SKM-1 (cell line): ENCODE measurements at regions not wholly inside any gene's neighbourhood (a gene's known extent, or its start where the extent isn't known, plus 50 kb on each side); places are given as distances from the start of the nearest gene placed in this dataset.

Experiments
- DNase-seq: peaks from one replicate; lab custom pipeline; 2025; ENCODE audit not compliant: unreplicated experiment; lab: John Stamatoyannopoulos, UW

DNA sequence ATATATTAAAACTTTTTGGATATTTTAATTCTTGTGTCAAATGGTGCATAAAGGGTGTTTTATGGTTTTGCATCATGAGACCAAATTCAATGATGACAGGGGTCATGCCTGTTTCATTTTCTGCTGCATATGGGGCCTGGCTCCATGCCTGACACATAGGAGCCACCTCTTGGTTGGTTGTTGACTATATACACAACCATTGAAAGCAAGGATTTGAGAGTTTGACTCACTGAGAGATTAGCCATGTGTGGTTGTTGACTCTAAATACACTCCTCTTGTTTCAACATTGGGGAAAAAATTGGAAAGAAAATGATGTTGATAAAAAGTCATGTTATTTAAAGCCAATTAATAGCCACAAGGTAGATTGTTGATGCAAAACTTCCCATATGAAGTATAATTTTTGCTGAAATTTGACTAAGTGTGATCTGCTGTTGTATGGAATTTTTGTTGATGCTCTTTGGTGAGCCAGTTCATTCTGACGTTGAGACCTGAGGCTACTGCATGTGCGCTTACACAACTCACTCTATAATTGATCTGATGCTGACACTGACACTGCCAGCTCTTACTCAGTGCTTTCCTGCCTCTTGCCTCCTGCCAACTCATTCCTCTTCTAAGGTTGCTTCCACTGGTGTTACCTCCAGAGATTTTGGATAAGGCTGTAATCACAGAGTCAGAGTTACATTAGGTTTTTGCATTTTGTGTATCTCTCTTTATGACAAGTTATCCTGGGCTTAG lies 446.2 kb upstream of the SLC14A2 start:
- no peak for DNase-seq

DNA sequence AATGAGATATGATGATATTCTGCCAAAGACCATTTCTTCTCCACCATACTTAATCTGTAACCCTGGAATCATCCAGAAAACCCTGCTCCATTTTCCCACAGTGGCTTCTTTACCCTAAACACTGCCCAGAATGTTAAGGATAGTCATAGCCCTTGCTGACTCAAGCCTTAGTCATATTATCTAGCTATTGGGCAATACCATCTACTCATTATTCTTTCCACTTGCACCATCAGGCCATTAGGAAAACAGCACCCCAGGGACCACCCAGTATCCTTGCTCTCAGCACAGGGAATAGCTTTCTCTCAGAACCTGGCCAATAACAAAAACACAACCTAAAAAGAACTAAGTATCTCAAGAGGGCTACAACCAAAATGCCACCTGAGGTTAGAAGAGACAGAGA lies 445.7 kb upstream of the SLC14A2 start:
- no peak for DNase-seq

DNA sequence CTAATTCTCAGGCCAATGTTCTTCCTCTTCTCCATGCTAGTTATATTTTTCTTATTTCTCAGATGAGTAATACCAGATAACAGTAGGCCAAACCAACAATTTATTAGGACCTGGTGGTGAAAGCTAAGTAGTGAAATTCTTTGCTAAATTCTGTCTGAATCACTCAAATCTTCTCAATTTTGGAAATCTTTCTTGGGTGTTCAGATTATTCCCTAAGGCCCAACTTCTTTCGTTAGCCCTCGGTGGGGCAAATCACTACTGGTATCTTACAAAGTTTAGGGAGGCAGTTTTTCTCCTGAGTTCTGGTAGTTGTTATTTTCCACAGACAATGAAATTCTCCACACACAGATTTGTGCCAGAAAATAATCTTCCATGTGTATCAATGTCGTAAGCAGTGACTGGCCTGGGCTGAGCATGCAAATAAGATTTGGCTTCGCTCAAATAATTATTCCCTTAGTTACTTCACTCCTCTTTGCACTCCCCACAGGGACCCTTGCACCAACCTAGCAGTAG lies 443.5 kb upstream of the SLC14A2 start:
- DNase-seq, result no peak

DNA sequence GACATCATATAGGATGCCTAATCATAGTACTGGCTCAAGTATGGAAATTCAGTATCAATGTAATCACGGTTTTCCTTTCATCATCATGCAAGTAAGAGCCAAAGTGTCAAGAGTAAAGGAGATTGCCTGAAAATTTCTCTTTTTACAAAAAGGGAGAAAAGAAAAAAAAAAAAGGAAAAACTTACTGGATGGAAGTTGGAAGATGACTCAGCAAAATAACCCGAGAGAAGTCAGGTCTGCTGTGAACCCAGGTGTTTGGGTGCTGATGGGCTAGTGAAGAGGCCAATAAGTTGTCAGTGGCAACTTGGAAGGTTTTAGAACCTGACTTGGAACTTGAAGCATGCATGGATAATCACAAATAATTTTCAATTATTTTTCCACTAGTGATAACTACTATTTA lies 441.9 kb upstream of the SLC14A2 start:
- DNase-seq, result no peak

DNA sequence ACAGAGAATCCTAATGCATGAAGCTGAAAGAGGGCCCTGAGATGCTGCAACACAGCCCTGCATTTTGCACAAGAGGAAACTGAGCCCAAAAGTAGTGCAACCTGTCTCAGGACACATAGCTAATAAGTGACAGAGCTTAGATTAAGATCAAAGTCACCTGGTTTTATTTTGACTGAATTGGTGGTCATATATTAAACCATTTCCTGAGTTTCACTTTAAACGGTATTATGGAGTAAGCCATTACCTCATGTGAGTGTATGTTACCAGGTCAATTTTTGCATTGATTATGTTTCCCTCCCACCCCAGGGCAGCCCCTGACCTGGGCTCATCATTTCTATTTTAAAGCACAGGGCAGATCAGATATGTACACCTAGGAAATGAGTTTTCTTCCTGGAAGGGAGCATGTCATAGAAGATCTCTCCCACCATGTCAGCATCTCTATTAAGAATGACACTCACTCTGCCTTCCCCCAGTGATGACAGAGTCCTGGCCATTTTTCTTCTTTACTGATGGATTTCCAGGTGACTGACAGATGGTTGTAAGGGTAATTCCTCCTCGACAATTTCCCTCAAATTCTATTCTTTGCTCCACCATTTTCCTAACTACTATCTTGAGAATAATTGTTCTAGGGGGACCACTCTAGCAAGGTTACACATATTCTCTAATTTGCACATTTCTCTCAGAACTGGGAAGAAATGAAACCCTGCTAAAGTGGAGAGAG lies 441.3 kb upstream of the SLC14A2 start:
- no peak for DNase-seq

DNA sequence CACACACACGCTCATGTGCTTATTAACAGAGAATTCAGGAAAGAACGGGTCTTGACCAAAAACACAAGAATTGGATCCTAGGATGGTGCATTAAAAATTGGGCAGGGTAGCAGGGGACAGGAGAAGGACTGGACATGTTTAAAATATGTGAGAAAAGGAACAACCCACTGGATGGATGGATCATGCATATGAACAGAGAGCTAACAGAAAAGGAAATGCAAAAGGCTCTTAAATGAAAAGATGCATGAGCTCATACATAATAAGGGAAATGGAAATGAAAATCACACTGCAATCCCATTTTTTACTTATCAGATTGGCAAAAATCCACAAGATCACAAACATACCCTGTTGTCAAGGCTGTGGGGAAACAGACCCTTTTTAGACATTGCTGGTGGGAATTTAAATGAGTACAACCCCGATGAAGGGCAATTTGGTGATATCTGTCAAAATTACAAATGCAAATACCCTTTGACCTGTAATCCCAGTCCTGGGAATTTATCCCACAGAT lies 440.6 kb upstream of the SLC14A2 start:
- no peak for DNase-seq

DNA sequence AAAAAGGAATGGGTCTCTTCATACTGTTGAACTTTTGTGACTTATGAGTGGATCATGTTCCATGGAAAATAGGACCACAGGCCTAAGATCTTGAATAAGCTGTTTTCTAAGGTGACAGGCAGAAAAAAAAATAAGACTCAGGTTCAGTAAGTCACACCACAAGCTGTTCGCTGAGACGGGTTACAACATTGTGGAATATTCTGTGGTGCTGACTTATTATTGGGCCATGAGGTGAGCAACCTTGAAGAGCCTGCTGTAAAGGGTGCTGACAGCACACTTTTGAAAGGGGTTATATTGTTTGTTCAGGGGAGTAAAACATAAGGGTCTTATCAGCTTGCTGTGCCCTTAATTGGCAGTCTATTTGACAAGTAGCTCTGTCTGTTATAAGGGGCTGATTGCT lies 439.8 kb upstream of the SLC14A2 start:
- DNase-seq, result no peak

DNA sequence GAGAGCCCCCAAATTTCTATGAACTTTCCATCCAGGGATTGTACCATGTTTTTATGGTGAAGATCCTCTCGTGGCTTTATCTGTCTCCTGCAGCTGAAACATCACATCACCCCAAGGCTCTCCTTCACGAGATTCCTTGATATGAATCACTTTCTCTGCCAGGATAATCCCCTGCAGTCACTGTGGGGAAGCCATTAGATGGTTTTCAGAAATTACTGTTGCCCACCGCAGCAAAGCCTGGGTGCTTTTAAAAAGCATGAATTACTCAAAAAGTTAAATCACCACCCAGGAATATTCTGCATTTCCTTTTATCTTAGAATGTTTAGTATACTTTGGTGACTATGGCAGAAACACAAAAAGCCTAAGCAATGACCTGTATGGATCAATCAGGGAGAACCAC lies 428.4 kb upstream of the SLC14A2 start:
- no peak for DNase-seq

DNA sequence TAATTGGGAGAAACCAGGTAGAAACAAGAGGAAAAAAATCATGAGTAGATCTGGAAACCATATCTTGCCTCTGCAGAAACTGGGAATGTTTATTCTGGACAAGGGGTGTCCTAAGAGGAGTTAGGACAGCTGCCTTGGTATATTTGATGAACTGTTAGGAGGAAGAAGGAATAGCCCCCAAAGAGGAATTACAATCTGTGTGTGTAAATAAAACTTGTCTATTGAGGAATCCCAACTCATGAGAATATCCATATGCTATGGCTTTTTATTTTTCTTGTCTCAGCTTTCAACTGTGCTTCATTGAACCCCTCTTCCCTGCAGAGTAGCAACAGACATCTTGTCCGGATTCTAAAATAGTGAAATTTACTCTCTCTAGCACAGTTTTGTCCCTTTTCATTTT lies 423.5 kb upstream of the SLC14A2 start:
- no peak for DNase-seq

DNA sequence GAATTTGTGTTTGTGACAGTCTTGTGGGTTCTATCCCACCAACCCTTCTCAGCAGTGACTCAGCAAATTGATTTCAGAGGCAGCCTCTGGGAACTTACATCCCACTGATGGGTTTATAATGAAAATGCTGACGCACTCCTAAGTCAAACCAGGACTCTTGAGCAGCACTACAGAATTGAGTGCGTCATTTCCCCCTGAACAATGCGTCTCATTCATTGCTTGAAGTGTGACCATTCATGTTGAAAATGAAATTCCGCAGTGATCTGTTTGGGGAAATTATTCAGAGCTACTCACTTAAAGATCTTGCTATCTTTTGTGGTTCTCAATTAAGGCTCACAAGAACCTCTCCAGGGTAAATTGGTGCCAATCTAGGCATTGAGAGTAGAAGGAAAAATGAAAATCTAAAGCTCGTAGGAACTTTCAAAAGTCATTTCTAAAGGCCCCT lies 417.7 kb upstream of the SLC14A2 start:
- DNase-seq, result no peak

DNA sequence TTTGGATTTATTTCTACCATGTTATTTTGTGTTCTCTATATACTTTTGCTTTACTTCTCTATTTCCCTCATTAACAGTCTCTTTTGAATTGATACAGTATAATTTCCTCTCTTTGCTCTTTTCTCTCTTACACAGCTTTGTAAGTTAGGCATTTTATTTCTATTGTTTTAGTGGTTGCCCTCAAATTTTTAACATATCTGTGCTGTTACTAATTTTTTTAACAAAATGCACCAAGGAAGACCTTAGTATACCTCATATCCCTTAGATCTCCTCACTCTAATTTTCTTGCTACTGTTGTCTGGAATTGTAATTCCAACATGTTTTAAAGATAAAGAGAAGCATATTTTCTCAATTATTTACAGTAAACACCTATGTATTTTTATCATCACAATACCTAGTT lies 416.8 kb upstream of the SLC14A2 start:
- no peak for DNase-seq

DNA sequence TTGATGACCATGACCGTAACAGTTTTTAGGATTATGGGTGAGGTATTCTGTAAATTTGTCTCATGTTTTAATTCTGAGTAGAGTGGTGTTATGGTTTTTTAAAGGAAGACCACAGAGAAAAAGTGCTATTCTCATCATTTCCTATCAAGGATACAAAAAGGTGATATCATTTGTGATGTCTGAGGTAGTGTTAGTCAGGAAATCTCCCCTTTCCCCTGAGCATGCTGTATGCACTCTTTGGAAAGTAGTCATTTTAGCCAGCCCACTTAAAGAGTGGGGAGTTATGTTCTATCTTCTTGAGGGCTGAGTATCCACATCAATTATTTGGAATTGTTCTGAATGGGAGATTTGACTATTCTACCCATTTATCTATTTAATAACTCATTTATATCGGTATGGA lies 414.2 kb upstream of the SLC14A2 start:
- no peak for DNase-seq

DNA sequence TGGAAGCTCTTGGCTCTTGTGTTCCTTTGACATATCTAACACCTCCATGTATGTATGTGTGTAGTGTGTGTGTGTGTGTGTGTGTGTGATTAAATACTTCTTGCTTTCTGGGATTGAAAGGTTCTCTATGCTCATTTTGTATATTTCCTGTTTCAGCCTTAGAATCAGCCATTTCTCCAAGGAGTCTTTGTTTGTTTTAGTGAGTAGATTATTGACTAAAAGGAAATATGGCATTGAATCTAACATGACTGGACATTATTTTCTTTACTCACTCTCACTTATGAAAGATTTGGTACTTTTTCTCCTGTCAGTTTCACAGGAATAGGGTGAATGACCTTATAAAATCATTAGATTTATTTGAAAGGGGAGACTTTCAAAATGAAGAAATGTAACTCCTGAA lies 413.8 kb upstream of the SLC14A2 start:
- no peak for DNase-seq

DNA sequence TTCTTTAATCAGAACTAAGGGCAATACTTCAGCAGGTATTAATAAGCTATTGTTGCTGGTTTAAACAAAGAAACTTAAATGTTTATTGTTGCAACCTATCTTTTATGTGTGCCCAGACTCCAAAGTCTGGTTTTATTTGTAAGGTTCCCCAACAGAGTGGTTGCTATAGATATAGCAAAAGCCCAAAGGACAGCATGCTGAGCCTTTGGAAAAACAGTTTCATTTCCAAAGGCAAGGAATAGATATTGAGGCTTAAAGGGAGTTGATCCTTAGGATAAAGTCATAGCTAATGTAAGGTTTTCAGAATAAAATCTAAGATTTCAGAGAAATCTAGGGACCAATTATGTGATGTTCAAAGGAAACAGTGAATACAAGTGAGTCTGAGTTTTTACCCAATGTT lies 413.2 kb upstream of the SLC14A2 start:
- no peak for DNase-seq

DNA sequence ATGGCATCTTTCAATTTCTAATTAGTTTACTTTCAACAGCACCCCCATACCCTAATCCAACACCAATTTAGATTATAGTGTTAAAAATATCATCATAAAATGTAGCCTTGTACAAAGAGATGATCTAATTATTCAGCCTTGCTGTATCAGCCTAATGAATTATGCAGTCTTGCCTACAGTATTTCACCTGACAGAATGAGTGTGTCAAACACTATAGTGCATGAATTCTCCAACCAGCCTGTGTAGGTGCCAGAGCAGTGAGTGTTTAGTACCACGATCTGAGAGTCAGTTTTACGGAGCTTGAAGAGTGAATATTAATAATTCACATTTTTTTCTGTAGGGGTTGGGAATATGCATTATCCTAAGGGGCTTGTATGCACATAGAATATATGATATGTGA lies 411.6 kb upstream of the SLC14A2 start:
- no peak for DNase-seq

DNA sequence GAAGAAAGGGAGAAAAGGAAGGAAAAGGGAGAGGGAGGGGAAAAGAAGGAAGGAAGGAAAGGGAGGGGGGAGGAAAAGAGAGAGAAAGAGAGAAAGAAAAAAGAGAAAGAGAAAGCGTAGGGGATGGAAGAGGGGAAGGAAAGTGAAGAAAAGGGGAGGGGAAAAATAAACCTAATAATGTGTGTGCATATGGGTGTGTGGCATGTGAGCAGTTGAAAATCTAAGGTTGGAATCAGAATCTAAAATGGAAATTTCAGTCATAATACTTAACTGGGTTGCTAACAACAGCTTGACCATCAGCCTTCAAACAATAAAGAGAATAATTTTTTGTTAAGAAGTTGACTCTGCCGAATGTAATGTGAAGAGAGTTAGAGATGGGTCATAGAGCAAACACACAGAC lies 407.9 kb upstream of the SLC14A2 start:
- DNase-seq, result no peak

DNA sequence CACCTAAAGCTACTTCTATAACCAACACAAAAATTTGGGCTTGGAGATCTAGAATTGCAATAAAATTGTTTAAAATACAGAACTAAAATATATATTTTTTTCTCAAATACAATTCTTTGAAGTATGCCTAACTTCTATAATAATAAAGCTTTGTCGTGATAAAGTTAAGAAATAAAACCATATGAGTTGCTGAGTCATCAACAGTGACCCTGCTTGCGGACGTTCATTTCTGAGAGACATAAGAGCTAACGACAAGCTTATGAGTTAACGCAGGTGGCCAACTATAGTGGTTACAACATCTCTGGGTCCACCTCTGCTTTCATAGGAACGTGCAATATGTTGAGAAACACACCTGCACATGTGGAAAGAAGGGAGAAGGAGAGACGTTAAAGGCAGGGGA lies 407.1 kb upstream of the SLC14A2 start:
- DNase-seq, result no peak

DNA sequence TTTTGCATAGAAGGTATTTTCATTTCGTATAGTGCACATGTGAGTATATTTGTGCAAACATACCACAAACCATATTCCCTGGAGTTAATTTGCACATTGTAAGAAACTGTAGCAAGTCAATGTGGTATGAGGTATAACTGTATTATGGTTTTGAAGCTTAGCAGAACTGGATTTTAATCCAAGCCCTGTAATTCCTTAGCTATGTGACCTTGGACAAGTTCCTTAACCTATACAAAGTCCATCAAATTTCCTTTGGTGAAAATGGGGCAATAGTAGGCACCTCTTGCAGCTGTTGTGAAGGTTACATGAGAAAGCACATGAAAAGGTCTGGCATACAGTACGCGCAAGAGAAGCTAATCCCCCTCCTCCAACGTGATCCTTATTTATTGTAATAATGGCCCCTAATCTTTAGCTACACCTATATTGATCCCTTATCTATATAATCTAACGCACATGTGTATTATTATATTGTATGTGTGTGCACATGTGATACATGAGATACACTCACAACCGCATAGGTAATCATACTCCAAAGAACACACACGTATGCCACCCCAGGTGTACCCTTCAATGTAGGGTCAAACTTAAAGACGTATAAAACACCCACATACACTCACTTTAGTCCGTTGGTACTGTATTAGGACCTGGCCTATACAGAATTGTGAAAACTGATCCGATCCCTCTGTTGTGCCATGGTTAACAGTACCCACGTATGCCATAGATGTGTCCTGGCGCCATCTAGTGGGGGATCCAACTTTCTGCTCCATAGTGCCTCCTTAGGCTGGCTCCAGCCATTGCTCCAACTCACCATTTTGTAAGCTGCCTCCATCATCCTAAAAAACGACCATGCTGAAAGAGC lies 402.9 kb upstream of the SLC14A2 start:
- peak; percentile 74 for DNase-seq

DNA sequence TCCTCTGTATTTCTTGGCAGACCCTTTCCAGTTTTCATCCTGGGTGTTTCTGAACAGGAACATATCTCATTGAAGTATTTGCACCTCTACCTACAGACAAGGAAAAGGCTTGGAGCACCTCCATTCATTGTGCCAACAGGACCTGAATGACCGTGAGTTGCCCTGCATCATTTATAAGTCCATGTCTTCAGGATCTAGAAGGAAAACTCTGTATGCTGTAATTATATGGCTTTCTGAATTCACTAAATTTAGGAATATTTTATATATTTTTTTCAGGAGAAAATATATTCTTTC lies 402.3 kb upstream of the SLC14A2 start:
- DNase-seq, result no peak

DNA sequence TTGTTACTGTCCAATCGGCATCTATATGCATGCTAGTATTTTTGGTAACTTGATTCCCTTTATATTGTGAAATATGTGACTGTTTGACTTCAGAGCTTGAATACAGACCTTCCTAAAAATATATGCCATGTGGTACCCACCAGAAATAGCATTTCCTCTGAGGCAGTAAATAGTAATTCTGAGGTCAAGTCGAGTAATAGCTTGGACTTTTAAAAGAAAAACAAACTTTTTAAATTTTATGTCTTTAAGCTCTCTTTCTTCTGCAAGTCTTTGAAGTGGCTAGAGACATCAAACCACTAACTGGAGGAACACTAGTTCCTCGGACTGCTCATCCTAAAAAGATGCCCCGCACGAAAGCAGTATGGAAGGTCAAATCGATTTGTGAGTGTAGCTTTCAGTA lies 396.8 kb upstream of the SLC14A2 start:
- DNase-seq, result no peak

DNA sequence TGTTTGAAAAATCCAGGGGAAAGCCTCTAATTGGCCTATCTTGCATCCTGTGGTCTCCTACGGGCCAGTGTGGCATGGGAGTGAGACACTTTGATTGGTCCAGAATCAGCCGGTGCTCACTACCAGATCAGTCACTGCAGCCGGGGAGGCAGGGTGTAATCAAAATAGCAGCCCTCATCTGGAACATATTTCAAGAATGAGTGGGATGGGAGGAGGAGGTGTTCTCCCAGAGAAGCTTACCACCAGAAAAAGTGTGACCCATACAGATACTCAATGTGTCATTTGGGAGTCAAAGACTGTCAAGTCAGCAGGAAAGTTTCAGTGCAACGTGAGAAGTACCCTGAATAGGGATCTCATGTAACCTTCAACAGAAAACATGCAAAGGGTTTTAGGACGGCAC lies 393.9 kb upstream of the SLC14A2 start:
- no peak for DNase-seq

DNA sequence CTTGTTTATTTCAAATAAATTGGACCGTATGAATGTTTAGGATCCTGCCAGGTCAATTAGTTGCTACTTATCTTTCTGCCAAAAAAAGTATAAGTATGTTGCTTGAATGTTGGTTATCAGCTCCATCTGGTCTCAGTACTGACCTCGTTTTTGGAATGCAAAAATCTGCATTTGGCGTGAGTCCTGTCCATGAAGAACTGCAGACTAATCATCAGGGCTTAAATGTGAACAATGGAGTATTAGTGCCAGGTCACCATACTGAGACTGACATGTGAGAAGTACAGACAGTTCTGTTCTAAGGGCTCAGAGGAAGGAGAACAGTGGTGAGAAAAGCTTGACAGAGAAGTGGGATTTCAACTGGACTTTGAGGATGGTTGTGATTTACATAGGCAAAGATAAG lies 393.1 kb upstream of the SLC14A2 start:
- DNase-seq, result no peak
